OCI-M1 (cell line): ENCODE measurements at regions not wholly inside any gene's neighbourhood (a gene's known extent, or its start where the extent isn't known, plus 50 kb on each side); places are given as distances from the start of the nearest gene placed in this dataset.

Experiments used
- DNase-seq: peaks from one replicate; lab custom pipeline; 2025; lab: John Stamatoyannopoulos, UW

DNA sequence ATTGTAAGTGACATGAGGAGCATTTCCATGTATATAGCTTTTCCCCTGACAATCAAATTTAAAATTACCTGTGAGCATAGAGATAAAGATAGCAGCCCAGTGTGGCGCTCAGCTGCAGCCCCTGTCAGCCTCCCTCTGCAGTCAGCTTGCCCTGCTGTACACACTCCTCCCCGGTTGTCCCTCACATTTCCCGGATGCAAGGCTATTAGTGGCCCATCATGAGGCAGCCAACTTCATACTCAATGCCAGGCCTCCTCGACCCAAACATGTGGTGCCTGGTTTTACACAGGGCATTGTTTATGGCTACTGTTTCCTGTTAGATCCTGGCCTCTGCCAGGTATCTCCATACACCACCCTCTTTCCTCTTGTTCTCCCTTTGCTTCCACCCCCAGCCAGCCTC, 116.1 kb upstream of the SH3BP4 start:
- no peak for DNase-seq

DNA sequence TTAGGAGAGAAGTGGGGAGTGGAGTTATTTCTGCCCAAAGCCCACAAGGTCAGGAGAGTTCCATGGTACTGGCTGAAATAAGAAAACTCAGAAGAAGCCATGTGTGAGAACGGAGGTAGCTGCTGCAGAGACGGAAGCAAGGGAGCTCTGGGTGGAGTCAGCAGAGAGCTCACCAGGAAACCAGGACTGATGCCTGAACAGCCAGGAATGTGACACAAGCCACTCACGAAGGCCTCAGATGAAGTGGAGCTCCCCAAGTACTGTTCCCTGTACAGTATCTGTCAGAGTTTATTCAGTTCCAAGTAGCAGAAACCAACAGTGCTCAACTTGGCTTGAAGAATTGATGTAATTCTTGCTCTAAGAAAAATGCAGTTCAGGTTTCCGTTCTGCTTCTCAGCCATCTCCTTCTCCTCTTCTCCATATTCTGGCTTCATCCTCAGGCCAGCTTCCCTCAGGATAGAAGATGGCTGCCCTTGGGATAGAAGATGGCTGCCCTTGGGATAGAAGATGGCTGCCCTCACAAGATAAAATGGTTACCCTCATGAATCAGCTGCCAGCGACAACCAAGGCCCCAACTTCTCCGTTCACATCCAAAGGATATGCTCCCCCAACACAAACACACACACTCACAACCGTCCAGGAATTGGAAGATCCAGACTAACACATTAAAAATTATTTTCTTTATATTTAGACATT, 117.4 kb upstream of the SH3BP4 start:
- no peak for DNase-seq

DNA sequence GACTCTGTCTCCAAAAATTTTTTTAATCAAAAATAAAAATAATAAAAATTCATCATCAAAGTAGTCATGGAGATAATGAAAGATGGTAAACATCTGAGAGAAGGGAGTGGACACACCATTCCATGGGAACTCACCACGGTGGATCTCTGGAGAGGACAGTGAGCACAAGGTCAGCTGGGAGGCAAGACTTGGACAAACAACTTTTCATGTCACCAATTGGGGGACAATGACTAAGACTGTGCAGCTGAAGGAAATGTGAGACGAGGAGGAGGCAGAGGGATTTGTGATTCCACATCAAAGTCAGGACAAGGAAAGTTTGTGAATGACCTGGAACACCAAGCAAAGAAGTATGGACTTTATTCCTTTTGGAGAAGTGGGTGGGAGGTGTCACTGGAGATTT, 121.0 kb upstream of the SH3BP4 start:
- DNase-seq = no peak

DNA sequence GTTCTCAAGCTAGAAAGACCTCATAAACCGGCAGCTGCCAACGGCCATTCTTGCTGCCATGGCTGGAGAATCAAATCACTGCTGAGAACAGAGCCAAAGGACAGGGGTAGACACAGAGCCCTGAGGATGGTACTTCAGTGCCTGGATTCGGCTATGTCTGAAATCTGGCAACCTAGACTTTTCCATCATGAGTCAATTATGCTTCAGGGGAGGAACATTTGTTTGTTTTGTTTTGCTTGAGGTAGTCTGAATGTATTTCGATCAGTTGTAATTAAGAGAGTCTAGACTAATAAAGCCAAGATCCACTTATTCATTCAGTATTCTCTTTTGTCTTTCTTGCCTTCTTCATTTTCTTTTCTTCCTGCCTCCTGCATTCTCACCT, 122.8 kb upstream of the SH3BP4 start:
- no peak for DNase-seq

DNA sequence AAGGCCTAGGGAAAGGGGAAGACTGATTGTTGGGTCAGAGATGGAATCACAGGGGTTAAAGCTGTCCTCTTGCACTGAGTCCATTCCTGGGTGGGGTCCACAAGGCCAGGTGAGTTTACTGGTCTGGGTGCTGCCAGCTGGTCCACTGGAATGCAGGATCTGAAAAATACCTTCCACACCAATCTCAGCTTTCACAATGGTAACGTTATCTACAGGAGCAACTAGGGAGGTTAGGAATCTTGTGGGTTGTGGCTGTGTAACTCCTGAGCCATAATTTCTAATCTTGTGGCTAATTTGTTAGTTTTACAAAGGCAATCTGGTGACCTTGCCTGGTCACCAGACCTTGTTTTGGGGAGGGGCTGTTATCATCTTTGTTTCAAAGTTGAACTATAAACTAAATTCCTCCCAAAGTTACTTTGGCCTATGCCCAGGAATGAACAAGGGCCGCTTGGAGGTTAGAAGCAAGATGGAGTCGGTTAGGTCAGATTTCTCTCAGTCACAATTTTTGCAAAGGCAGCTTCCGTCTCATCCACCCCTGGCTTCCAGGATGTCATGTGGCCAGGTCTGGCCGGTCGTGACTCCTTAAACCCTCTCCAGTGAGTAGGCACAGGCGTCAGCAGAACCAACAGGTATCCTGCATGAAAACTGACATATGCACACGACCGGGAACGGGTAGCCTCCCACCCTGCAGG, 123.3 kb upstream of the SH3BP4 start:
- no peak for DNase-seq

DNA sequence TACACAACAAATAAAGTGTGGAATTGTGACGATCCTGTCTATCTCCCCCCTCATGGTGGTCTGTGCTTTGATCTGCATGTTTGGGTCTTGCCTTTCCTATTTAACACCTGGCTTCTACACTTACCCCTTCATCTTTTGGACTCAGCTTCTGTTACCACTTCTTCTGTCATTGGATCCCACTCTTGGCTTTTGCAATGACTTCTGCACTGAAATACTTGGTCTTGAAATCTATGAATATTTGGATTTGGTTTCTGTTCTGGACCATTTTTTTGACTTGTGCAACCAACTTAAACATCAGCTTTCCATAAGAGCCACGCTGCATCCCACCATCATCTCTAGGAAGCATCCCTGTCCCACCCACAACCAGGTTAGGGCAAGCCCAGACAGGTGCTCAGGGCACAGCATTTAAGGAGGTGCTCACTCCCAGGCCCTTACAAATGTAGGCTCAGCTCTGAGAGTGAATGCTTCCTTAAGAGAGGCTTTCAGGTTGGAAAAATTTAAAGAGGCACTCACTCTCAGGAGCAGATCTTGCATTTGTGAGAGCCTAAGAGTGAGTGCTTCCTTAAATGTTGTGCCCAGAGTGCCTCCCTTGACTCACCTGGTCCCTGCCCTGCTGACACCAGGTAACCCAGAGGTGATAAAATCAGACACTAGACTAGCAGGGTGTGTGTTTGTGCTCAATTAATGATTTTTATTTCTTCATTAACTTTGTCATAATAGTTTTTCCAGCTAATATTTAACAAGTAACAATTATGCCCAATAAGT, 124.5 kb upstream of the SH3BP4 start:
- DNase-seq = no peak

DNA sequence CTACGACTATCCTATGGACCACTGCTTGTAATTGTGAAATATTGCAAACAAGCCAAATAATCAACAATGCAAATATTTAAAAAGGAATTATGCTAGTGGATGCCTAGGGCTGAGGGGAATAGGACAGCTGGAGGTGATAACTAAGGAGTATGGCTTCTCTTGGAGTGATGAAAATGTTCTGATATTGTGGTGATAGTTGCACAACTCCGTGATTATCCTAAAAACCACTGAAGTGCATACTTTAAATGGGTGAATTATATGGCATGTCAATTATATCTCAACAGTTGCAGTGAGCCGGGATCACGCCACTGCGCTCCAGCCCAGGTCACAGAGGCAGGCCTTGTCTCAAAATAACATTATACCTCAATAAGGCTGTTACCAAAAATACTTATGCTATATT, 125.1 kb upstream of the SH3BP4 start:
- no peak for DNase-seq

DNA sequence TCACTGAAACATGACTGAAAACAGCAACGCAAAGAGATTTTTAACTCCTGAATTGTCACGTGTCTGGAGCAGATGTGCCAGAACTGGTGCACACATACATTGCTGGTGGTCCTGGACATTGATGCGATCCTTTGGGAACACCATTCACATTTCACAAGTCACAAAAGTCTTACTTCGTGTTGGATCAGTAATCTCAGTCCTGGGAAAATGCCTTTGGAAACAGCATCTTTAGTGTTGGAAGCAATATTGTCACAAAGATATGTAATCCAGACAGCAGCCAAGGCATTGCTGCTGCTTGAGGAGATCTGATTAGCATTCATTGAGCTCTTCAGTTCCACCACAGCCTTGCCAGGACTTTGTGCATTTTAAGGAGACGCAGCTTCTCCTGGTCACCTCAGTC, 126.2 kb upstream of the SH3BP4 start:
- no peak for DNase-seq

DNA sequence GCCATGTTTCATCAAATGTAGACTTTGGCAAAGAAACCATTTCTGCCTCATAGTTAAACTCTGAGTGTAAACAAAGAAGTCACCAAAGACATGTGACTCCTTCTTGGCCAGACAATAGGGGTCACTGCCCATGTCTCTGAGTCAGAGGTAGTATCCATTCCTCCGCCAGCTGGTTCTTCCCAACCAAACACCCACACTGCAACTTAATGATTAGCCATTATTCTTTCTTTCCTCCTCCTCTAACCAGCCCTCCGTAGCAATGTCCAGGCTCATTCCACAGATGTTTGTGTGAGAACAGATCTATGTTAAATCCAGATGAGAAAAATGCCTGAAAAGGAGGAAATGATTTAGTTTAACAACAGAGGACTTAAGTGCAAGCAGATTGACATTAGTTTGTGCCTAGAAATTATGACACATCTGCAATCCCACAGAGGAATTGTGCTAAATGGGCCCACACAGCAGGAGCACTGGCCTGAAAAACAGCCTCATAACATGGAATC, 127.9 kb upstream of the SH3BP4 start:
- DNase-seq = no peak

DNA sequence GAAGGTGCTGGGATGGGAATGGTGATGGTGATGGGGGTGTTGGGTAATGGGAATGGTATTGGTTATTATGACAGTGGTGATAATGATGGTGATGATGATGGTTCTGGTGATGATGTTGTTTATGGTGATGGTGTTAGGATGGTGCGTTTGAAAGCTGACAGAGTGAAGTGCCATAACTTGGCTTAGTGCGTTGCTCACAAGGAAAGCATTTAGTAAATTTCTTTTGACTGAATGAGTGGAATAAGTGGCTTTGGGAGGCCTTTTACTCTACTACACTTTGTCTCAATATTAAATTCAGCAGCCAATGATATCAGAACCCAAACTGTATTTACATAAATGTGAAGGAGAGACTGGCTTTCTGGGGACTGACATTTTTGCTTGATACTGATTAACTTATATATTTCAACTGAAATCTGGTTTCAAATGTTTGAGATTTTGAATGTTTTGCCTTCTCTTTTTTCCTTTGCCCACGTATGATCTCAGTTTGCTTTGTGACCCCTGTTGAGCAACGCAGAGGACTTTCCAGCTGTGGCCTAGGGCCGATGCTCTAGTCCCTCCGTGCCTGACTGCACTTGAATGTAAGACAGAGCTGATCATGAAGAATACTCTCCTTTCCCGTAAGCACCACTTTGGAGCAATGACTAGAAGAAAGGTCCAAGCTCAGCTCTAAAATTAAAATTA, 128.5 kb upstream of the SH3BP4 start:
- no peak for DNase-seq

DNA sequence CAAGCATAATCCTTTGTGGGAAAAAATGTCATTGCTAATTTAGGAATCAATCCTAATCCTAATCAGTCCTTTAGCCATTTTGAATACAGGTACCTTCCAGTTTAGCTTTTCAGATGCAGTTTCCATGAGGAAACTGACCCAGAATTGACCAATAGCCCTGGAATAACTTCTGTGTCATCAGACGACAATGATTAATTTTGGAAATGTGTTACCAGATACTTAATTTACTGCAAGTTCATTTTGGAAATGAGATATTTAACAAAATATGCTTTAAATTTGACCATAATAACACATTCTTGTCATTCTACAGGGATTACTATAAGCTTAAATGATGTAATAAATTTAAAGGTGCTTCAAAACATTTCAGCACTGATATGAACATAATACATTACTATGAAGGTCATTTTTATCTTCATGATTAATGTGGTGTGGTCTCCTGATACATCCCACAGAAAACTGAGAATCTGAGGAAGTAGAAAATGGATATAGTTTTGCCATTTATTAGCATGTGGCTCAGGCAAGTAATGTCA, 129.8 kb upstream of the SH3BP4 start:
- no peak for DNase-seq

DNA sequence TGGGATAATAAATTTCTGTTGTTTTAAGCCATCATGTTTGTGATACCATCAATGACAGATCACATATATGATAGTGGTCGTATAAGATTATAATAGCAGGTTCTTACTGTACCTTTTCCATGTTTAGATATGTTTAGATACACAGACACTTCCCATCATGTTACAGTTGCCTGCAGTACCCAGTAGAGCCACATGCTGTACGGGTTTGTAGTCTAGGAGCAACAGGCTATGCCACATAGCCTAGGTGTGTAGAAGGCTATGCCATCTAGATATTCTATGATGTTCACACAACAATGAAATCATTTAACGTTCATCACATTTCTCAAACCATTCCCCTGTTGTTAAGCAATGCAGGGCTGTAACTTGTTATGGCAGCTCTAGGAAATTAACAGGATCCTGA, 132.9 kb upstream of the SH3BP4 start:
- DNase-seq = no peak

DNA sequence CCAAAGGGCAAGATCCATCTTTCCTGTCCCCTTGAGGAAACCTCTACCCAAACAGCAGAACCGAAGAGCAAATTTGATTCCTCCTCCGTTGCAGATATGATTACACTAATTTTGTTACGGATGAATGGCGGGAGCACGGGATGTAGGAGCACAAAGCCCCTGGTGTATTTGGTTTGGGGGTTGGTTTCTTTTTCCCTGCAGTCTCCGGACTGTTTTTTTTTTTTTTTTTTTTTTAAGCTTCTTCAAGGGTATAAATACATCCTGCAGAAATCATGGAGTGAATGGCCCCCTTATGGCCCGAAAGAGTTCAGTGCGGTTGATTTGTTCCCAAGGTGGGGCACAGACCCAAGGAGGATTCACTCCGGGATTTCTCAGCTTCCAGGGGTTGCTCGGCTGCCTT, 135.3 kb upstream of the SH3BP4 start:
- DNase-seq = no peak

DNA sequence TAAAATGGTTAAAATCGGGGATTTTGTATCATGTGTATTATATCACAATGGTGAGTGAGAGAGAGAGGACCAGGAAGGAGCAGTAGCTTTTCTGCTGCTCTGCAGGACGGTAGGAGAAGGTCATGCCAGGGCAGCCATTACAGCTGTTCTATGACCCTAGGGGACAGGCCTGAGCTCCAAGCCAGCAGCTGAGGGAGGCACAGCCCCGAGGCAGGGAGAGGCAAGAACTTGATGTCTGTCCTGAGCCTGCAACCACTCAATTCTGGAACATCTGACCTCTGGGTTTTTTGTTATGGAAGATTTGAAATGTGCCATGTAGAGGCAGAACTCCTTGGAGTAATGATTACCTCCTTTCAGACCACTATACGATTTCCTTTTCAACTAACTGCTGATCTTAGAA, 135.8 kb upstream of the SH3BP4 start:
- no peak for DNase-seq

DNA sequence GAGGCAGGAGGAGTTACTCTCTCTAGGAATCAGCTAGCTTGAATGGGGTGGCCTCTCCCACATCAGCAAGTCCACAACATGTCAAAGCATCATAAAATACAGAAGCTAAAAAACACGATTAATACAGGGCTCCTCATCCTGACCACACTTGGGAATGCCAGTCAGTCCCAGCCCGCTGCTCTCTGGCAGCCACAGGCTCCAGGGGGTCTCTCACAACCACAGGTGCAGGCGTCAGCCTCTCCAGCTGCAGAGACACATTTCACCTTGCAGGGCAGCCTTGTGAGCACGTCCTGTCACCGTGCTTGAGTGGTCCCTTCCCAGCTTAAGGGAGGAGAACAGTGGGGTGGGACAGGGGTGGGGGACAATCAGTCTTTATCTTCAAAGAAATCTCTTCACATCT, 137.4 kb upstream of the SH3BP4 start:
- DNase-seq = no peak

DNA sequence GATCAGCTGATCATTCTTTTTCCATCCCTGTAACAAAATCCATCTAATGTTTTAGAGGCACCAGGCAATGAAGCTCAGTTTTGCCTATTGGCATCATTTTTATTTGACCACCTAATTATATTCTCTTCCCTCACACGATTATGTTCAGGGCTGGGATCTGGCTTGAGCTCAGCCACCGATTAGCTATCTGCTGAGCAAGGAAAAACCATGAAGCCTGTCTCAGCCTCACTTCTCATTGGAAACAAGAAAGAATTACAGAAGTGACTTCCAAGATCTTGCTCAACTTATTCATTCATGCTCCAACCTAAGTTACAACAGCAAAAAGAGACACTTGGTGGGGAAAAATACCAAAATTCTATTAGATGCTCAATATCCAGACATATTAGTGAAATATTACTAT, 139.0 kb upstream of the SH3BP4 start:
- DNase-seq = no peak

DNA sequence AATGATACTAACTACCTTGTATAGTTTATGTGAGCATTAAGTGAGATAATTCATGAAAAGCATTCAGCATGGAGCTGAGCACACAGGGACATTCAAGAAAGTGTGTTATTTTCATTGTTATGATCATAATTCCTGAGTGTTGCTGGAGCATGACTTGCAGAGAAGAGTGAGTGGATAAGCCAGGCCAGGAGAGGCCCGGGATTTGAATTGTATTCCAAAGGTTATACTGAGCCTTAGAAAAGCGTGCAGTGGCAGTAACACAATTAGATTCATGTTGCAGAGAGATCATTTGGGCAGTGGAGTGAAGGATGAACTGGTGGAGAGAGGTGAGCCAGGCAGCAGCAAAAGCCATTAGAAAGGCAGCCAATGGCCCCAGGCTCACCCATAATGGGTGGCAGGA, 142.9 kb upstream of the SH3BP4 start:
- DNase-seq = no peak

DNA sequence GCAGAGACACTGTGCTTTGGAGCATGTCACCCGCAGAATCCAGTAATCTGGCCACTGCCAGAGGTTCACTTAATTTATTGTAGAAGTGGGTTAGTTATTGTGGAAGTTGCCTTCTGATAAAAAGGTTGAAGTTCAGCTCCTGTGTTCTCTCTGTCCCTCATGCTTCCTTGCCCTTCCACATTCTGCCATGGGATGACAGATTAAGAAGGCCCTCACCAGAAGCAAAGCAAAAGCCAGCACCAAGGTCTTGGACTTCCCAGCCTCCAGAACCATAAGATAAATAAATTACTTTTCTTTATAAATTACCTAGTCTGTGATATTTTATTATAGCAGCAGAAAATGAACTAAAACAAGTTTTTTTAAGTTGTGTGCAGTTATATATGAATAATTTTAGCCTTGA, 145.0 kb upstream of the SH3BP4 start:
- no peak for DNase-seq

DNA sequence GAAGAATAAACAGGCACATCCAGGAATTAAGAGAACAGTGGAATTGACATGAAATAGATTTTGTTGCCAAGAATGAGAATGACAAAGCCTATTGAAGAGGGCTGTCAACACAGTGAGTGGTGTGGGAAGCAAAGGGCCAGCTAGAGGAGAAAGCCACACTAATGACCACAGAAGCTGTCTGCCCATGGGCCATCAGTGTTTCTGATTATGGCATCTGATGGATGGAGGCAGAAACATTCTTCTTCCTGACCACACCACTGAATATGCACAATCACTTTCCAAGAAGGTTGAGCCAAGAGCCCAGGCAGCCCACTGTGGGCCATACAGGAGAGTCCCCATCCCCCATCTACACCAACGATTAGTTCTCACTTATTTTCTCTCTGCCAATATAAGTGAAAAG, 146.0 kb upstream of the SH3BP4 start:
- no peak for DNase-seq

DNA sequence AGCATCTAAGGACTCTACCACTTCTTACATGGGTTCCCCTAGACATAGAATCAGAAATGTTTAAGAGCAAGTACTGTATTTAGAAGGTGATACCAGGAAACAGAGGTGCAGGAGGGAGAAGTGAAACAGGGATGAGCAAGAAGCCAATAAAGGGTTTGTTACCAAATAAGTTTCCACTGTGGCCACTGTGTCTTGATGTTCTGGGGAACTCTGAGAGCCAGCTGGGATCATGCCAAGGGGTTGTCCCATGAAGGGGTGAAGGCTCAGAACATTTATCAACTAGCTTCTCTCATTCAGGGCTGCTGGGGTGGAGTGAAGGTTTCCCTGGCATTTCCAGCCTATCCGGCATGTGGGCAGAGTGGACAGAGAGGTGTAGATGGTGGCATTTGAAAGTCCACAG, 147.1 kb upstream of the SH3BP4 start:
- no peak for DNase-seq

DNA sequence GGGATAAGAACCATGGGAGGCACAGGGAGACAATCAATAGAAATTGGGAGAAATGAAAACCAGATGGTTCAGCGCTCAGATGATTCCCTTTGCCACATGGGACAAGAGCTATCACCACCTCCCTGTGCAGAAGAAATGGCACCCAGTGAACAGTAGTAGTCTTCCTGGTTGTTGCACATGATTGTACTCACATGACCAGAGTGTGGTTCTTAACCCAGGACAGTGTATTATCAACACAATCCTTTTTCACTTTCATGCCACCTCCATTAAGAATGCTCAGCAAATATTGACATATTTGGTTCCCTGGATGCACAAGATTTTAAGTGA, 149.0 kb upstream of the SH3BP4 start:
- no peak for DNase-seq

DNA sequence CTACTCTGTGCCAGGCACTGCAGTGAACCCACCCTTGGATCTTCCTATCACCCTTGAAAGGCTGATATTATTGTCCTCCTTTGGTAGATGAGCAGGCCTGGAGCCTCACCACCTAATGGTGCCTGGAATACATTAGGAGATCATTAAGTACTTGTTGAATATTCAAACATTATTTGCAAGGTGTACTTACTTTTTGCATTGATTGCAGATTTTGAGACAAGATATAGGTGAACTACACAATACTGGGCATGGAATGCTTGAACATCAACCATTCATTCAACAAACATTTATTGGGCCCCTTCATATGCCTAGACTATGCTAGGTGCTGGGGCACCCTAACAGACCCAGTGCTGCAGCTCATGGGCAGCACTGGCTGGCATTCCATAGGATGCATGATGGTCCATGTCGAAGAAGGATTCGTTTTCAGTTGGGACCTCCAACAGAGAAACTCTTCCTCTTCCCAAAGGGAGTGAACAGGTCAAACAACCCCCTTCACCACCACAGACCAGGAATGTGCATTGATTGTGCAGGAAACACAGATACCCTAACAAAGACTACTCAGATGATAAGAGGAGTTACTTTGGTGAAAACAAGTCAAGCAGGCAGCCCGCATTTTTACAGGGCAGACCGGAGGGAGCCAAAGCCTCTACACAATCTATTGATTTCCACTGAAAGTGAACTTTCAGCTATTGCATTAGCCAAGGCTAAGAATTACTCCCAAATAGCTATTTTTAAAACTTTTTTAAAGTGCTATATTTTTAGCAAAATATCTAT, 149.6 kb upstream of the SH3BP4 start:
- DNase-seq = no peak
